Erythroblast (primary cell): ENCODE measurements at regions not wholly inside any gene's neighbourhood (a gene's known extent, or its start where the extent isn't known, plus 50 kb on each side); places are given as distances from the start of the nearest gene placed in this dataset.

Experiments used
- GATA1 ChIP-seq: IDR thresholded peaks from 2 replicates; pipeline ENCODE4 v1.6.1; 2011; ENCODE audit warnings: low read depth, mild to moderate bottlenecking, control low read depth, low read length, moderate library complexity
- POLR2A ChIP-seq: IDR thresholded peaks from 2 replicates; pipeline ENCODE4 v1.6.1; 2011; ENCODE audit warnings: mild to moderate bottlenecking, low read length

GRCh38 chrX:138914767-138915166 lies 203.2 kb upstream of the FGF13 start:
- no peak for TF ChIP-seq POLR2A
- no peak for TF ChIP-seq GATA1
